LoVo (cell line): ENCODE measurements at regions not wholly inside any gene's neighbourhood (a gene's known extent, or its start where the extent isn't known, plus 50 kb on each side); places are given as distances from the start of the nearest gene placed in this dataset.
"Not testable (repeated sequence)": the region's sequence is repeated elsewhere in the genome, so short reads cannot be mapped to it uniquely, and the experiment has no call there.

ENCODE experiments used
- DNase-seq: peaks from one replicate; pipeline ENCODE4 v3.0.0-alpha.2; 2016; ENCODE audit warnings: low spot score

- DNase-seq = no peak
These were observed 503.1 kb upstream of the AUTS2 start for GRCh38 chr7:69095127-69095526.

DNA sequence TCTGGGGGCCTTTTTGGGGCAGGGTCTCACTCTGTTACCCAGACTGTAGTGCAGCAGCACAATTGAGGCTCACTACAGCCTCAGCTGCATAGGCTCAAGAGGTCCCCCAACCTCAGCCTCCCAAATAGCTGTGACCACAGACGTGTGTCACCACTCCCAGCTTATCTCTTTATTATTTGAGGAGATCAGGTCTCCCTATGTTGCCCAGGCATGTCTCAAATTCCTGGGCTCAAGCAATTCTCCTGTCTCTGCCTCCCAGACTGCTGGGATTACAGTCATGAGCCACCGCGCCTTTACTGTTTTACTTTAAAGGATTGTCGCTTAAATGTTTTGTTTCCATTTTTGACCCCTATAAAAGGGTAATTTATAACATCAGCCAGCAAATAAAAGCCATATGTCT is 502.6 kb upstream of the AUTS2 start:
- DNase-seq = no peak

- DNase-seq = no peak
These were observed 494.3 kb upstream of the AUTS2 start for GRCh38 chr7:69104023-69104422.

DNA sequence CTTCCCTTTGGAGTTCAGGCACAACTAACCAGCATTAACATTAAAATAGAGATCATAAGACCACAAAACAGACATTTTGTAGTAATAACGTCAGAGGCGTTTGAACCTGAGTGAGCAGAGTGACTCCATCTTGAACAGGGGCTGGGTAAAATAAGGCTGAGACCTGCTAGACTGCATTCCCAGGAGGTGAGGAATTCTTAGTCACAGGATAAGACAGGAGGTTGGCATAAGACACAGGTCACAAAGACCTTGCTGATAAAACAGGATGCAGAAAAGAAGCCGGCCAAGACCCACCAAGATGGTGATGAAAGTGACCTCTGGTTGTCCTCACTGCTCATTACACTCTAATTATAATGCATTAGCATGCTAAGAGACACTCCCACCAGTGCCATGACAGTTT is 493.2 kb upstream of the AUTS2 start:
- DNase-seq = no peak

- no peak for DNase-seq
These were observed 492.3 kb upstream of the AUTS2 start for GRCh38 chr7:69105981-69106380.

- not testable (repeated sequence) for DNase-seq
These were observed 491.8 kb upstream of the AUTS2 start for GRCh38 chr7:69106449-69106848.

GRCh38 chr7:69106946-69107345 is 491.3 kb upstream of the AUTS2 start:
- DNase-seq = not testable (repeated sequence)

GRCh38 chr7:69108097-69108496 is 490.2 kb upstream of the AUTS2 start:
- DNase-seq = no peak

DNA sequence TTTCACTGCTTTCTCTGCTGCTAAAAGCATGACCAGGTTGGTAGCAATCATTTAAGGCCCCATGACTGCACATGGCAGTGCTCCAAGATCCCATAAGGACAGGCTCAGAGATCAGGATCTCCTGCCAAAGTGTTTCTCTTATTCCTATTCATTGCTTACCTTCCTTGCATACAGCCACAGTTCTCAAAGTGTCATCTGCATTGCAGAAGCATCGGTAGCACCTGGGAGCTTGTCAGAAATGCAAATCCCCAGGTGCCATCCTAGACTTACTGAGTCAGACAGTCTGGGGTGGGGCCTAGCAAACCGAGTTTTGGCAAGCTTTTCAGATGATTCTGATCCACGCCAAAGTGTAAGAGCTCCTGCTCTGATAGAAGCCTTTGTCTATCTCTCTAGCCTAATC is 489.0 kb upstream of the AUTS2 start:
- DNase-seq = no peak

- DNase-seq = no peak
These were observed 488.4 kb upstream of the AUTS2 start for GRCh38 chr7:69109879-69110278.

GRCh38 chr7:69110450-69111050 is 487.7 kb upstream of the AUTS2 start:
- DNase-seq = no peak

GRCh38 chr7:69114374-69114773 is 483.9 kb upstream of the AUTS2 start:
- DNase-seq = no peak

GRCh38 chr7:69115788-69116187 is 482.5 kb upstream of the AUTS2 start:
- no peak for DNase-seq

DNA sequence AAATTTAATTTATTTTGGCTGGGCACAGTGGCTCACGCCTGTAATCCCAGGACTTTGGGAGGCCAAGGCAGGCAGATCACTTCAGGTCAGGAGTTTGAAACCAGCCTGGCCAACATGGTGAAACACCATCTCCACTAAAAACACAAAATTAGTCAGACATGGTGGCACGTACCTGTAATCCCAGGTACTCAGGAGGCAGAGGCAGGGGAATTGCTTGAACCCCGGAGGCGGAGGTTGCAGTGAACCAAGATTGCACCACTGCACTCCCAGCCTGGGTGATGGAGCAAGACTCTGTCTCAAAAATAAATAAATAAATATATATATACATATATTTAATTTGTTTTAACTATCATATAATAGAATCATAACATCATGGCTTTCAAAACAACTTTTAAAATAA is 482.1 kb upstream of the AUTS2 start:
- DNase-seq = not testable (repeated sequence)

GRCh38 chr7:69122953-69123352 is 475.3 kb upstream of the AUTS2 start:
- no peak for DNase-seq

DNA sequence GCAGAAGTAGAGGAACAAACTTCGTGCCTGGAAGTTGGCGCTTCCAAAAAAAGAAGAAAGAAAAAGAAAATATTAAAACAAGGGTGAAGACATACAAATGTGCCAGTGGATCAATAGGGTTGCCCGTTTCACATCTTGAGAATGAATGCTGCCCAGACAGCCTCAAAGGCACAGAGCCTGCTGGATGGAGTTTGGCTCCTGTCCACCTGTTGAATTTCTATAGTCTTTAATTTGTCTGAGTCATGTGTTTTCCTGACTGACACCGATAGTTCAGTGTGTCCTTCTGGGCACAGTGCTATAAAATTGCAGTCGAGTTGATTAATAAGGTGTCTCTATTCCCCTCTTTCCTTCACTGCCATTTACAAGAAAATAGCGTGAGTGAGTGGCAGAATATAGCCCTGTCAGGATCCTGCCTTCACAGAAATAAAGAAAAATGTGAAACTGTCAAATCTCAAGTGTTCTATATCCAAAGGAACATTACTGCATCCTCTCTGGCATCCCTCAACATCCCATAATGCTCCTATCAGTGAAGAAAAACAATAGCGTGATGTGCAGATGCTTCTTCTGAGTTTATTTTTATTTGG is 471.3 kb upstream of the AUTS2 start:
- no peak for DNase-seq

DNA sequence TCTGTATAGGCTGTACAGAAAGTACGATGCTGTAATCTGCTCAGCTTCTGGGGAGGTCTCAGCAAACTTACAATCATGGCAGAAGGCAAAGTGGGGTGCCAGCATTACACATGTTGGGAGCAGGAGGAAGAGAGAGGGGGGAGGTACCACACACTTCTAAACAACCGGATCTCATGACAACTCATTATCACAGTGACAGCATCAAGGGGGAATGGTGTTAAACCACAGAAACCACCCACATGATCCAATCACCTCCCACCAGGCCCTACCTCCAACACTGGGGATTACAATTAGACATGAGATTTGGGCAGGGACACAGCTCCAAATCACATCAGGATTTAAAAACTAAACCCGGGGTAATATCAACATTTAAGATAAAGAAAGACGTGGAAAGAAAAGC is 468.8 kb upstream of the AUTS2 start:
- DNase-seq = no peak

DNA sequence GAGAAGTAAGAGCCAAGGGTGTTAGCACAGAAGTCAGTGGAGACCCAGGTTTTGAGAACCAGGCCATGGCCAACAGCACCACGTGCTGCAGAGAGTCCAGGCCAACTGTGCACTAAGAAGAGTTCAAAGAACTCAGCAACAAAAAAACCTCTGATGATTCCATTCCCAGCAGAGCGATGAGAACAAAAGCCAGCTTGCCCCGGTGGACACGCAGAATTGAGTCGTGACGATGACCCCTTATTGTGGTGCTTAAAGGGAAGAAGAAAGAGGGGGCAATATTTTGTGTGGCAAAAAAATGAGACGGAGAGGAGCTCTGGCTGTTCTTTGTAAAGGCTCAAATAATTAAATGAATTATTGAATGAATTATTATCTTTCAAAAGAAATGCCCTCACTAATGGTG is 468.3 kb upstream of the AUTS2 start:
- no peak for DNase-seq

- DNase-seq = no peak
These were observed 467.9 kb upstream of the AUTS2 start for GRCh38 chr7:69130396-69130795.

DNA sequence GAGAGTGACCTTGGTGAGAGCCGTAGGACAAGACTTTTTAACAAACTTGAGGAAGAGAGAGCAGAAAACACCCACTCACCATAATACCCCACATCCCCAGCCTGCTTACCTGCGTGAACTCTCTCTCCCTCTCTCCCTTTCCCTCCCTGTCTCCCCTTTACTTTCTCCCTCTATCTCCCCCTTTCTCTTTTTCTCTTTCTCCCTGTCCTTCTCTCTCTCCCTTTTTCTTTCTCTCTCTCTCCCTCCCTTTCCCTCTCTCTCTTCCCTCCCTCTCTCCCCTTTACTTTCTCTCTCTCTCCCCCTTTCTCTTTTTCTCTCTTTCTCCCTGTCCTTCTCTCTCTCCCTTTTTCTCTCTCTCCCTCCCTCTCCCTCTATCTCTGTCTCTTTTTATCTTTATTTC is 464.0 kb upstream of the AUTS2 start:
- no peak for DNase-seq

GRCh38 chr7:69147631-69148030 is 450.6 kb upstream of the AUTS2 start:
- no peak for DNase-seq

DNA sequence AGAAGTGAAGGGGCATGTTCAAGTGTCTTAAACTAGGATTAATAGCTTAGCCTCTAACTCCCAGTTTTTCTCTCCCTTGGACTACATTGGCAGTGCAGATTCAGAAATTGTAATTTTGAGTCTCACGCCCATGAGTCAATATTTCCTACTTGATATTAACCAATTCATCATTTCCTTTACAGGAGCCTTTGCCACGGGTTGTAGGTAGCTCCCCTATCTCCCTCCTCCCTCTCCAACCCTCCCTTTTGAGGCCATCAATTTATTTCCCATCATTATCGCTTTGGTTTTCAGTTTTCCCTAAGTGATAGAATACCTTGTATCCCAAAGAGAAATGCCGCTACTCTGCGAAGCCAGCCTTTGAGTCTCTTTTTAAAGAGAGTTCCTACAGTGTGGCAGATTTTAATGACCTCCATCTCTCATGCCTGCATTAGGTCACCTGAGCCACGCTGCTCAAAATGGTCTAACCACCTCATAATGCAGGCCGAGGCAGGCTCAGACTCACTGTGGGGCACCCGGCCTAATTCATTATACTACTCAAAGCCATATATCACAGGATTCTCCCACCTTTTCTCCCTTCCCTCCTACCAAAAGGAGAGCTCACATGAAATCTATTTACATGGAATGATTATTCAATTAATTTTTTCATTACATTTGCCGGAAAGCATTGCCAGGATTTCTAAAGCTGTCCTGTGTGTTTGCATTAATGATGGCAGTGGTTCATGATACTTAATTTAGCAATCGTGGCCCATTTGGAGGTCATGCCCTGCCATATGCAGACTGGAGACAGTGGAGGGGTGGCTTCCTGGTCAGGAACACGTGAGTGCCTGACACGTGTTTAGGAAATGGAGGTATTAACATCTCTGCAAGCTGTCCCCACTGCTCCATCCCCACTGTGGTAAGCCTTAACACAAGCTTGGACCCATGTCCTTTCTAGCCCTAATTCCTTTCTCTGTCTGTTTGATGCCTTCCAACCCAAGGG is 448.2 kb upstream of the AUTS2 start:
- DNase-seq = no peak

DNA sequence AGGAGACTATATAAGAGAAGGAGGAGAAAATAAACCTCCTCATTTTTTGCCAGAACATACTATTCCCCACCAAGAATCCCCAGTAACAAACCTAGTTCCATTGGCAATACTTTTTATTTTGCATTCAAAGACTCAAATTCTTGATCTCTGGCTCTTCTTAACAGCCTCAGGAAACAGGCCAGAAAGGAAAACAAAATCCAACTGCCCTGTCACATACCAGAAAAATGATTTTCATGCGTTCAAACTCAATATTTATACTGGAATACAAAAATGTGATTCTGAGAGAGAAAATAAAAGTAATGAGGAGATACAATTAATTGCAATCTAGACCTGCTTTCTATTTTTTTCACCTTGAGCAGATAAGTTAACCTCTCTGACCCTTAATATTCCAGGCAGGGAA is 435.9 kb upstream of the AUTS2 start:
- DNase-seq = no peak
